ENCODE measurements at regions not wholly inside any gene's neighbourhood (a gene's known extent, or its start where the extent isn't known, plus 50 kb on each side); places are given as distances from the start of the nearest gene placed in this dataset.

GRCh38 chr4:33722800-33723516 is 2521.4 kb downstream of the ARAP2 start:
- TF ChIP-seq CTCF (IDR thresholded peaks at IDR 0.05) (no peak), POLR2AphosphoS5 (IDR thresholded peaks at IDR 0.05) (no peak), POLR2A (IDR thresholded peaks at IDR 0.05) (no peak), EP300 (IDR thresholded peaks at IDR 0.05) (no peak)
